Esophagus muscularis mucosa (tissue), 4 donors: ENCODE measurements at regions not wholly inside any gene's neighbourhood (a gene's known extent, or its start where the extent isn't known, plus 50 kb on each side); places are given as distances from the start of the nearest gene placed in this dataset.
"Not testable (repeated sequence)": the region's sequence is repeated elsewhere in the genome, so short reads cannot be mapped to it uniquely, and the experiment has no call there.

Experiments
- DNase-seq: peaks from one replicate; pipeline ENCODE4 v3.0.0-alpha.2; 2017; ENCODE audit errors: extremely low spot score
- H3K27ac ChIP-seq, 4 donors: fragments of 200-600 bp; sonication (generic); replicated peaks in 1 of 4; 1 replicate in 3 of 4; 2 replicates in 1 of 4; pipeline ENCODE4 v1.5.1; 2016 to 2019; ENCODE audit warnings: mild to moderate bottlenecking in 1 of 4
- H3K27me3 ChIP-seq, 4 donors: fragments of 200-600 bp; sonication (generic); one replicate each; pipeline versions ENCODE4 v1.5.1 to v1.6.0; 2016 to 2019
- H3K36me3 ChIP-seq, 4 donors: fragments of 200-600 bp; sonication (generic); one replicate each; pipeline ENCODE4 v1.5.1; 2016 to 2019
- H3K4me1 ChIP-seq, 4 donors: fragments of 200-600 bp; sonication (generic); one replicate each; pipeline ENCODE4 v1.5.1; 2016 to 2019
- H3K4me3 ChIP-seq, 4 donors: fragments of 200-600 bp; sonication (generic); 1 replicate in 2 of 4; 2 replicates in 2 of 4; pipeline ENCODE4 v1.5.1; 2016 to 2019; ENCODE audit warnings: mild to moderate bottlenecking in 4 of 4, moderate library complexity in 1 of 4
- H3K9me3 ChIP-seq, 4 donors: fragments of 200-600 bp; sonication (generic); 1 replicate in 3 of 4; 2 replicates in 1 of 4; pipeline ENCODE4 v1.5.1; 2016 to 2019
- EP300 ChIP-seq: sonication (generic); formaldehyde crosslinking; IDR thresholded peaks from one replicate; pipeline ENCODE4 v1.6.1; 2017; ENCODE audit warnings: antibody characterized with exemption
- POLR2A ChIP-seq: fragments of 450-650 bp; IDR thresholded peaks from one replicate; pipeline ENCODE4 v1.6.1; 2017; ENCODE audit warnings: antibody characterized with exemption, moderate library complexity, mild to moderate bottlenecking, low read depth
- POLR2AphosphoS5 ChIP-seq, 2 donors: sonication (generic); formaldehyde crosslinking; IDR thresholded peaks; one replicate each; pipeline ENCODE4 v1.6.1; 2017; ENCODE audit warnings: antibody characterized with exemption in 2 of 2
- WGBS: methylation state at CpG from one replicate; pipeline ENCODE4 v1.1.5; 2018; 5-methylcytosine and 5-hydroxymethylcytosine counted together
- intact Hi-C: fragments of 100-400 bp; cut with DNase I; formaldehyde crosslinking; loops from one replicate; pipeline ENCODE4 v1.15.1; 2023
- TF ChIP-seq, protein P1 (sequence below), 3 experiments: fragments of 200-600 bp in 2 of 3; fragments of 450-650 bp in 1 of 3; sonication (generic) in 2 of 3; IDR thresholded peaks; one replicate each; pipeline ENCODE4 v1.5.1; 2017 to 2019; ENCODE audit warnings: antibody characterized with exemption in 3 of 3, mild to moderate bottlenecking in 2 of 3, moderate library complexity in 1 of 3

DNA sequence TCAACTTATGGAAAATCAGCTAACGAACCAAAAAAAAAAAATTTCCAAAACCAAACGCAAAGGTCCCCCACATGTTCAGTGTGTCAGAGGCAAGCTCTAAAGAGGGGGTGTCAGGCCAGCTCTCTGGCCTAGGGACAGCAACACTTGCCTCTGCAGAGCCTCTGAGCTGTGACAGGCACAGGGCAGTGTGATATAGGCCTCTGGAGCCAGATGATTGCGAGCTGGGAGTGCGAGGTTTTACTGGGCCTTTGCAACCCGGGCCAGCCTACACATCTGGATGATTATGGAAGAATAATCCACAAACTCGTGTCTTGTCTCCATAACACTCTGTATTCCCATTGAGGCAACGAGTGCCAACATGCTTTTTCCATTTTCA lies 67.7 kb upstream of the STC2 start:
- 83% methylated on average over 7 of the region's 7 CpGs for WGBS
- TF ChIP-seq POLR2AphosphoS5 (IDR thresholded peaks at IDR 0.05) (no peak), EP300 (no peak), POLR2A (no peak)
- TF ChIP-seq, protein P1, sequence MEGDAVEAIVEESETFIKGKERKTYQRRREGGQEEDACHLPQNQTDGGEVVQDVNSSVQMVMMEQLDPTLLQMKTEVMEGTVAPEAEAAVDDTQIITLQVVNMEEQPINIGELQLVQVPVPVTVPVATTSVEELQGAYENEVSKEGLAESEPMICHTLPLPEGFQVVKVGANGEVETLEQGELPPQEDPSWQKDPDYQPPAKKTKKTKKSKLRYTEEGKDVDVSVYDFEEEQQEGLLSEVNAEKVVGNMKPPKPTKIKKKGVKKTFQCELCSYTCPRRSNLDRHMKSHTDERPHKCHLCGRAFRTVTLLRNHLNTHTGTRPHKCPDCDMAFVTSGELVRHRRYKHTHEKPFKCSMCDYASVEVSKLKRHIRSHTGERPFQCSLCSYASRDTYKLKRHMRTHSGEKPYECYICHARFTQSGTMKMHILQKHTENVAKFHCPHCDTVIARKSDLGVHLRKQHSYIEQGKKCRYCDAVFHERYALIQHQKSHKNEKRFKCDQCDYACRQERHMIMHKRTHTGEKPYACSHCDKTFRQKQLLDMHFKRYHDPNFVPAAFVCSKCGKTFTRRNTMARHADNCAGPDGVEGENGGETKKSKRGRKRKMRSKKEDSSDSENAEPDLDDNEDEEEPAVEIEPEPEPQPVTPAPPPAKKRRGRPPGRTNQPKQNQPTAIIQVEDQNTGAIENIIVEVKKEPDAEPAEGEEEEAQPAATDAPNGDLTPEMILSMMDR (IDR thresholded peaks at IDR 0.05): no peak

DNA sequence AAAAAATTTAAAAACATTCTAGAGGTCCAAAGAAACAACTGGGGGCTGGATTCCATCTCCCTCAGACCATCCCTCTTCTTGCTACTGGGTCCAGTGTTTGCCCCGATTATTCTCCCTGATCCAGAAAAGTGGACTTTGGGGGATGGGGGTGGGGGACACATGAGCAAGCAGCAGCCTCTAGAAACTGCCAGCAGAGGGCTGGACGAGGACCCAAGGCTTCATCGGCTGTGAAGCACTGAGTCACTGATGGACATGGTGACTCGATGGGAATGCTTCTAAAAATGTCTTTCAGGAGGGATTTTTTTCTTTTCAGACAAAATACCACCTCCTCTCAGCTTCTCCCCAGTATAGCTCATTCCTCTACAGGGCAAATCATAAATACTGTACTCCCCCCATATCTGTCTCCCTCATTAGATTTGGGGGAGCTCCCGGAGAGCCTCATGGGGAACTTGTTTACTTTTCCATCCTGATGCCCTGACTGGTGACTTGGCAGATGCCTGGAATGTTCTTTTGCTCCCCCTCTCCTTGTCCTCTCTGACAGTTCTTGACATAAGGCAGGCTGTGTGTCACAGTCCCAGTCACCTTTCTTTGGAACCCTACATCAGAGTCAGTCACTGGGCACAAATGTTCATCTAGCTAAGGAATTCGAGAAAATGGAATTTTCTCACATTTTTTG lies 67.2 kb upstream of the STC2 start:
- no peak overlapping the region for H3K27ac ChIP-seq
- H3K4me3 ChIP-seq: no peak overlapping the region
- DNase-seq: no peak
- intact Hi-C loops: no loop called here
- H3K4me1 ChIP-seq: peaks cover 0 to 4% (median 0%) of the 10 kb centered on the region in 4 donors
- TF ChIP-seq, protein P1 (IDR thresholded peaks at IDR 0.05): peak in 1 of 3 experiments; percentile 7
- TF ChIP-seq EP300: no peak
- H3K9me3 ChIP-seq: peaks cover 0 to 7% (median 0%) of the 10 kb centered on the region in 4 donors
- WGBS: 58% methylated on average over 6 of the region's 6 CpGs
- no peaks in the 10 kb centered on the region for H3K27me3 ChIP-seq
- no peaks in the 10 kb centered on the region for H3K36me3 ChIP-seq

More for the DNA sequence above, 67.7 kb upstream of the STC2 start:
- H3K27me3 ChIP-seq: no peaks in the 10 kb centered on the region
- DNase-seq: no peak
- peaks cover 0 to 4% (median 0%) of the 10 kb centered on the region in 4 donors for H3K4me1 ChIP-seq
- no peak overlapping the region for H3K4me3 ChIP-seq
- H3K27ac ChIP-seq: no peak overlapping the region
- H3K9me3 ChIP-seq: peaks cover 0 to 7% (median 0%) of the 10 kb centered on the region in 4 donors
- intact Hi-C loops: no loop called here
- no peaks in the 10 kb centered on the region for H3K36me3 ChIP-seq

DNA sequence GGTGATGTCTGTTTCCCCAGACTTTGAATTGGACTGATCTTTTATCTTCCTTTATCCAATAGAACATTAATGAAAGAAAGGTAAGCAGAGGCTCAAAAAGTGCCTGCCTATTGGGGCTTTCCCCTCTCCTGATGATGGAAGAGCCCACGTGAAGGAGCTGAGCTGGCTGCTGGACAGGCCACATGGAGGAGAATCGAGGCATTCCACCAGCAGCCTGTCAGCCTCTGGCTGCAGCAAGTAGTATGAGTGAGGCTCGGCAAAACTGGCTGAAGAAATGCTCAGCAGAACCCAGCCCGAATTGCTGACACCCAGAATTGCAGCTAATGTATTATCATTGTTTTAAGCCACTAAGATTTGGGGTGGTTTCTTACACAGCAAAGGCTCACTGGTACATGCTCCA lies 66.5 kb upstream of the STC2 start:
- intact Hi-C loops: no loop called here
- DNase-seq: no peak
- Histone ChIP-seq H3K27me3 (no peaks in the 10 kb centered on the region), H3K27ac (no peak overlapping the region), H3K4me3 (no peak overlapping the region), H3K9me3 (peaks cover 0 to 7% (median 0%) of the 10 kb centered on the region in 4 donors), H3K36me3 (no peaks in the 10 kb centered on the region), H3K4me1 (peaks cover 0 to 4% (median 0%) of the 10 kb centered on the region in 4 donors)
- WGBS: 61% methylated on average over 4 of the region's 4 CpGs
- TF ChIP-seq POLR2A (no peak), POLR2AphosphoS5 (IDR thresholded peaks at IDR 0.05) (no peak), EP300 (no peak)
- TF ChIP-seq, protein P1 (IDR thresholded peaks at IDR 0.05): no peak

DNA sequence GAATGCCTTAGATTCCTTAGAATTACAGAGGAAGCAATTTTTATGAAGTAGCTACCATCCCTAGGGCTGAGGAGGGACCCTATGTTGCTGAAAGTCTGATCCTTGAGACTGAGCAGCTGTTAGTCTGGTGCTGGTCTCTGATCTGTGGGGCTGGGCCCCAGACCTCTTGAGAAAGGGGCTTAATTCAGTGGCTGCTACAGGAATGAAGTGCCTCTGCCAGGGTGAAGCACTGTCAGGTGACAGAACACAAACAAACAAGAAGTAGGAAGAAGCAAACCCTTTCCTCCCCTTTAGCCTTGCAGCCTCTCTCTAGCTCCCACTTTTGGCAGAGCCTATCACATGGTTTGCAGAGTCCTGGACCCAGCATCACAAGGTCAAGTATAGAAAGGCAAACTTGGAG lies 64.0 kb upstream of the STC2 start:
- Histone ChIP-seq H3K9me3 (peaks cover 0 to 7% (median 0%) of the 10 kb centered on the region in 4 donors), H3K27me3 (no peaks in the 10 kb centered on the region), H3K36me3 (no peaks in the 10 kb centered on the region), H3K4me1 (peaks cover 0 to 4% (median 0%) of the 10 kb centered on the region in 4 donors), H3K4me3 (no peak overlapping the region), H3K27ac (no peak overlapping the region)
- TF ChIP-seq POLR2A (no peak), EP300 (no peak), POLR2AphosphoS5 (IDR thresholded peaks at IDR 0.05) (no peak)
- TF ChIP-seq, protein P1 (IDR thresholded peaks at IDR 0.05): no peak
- intact Hi-C loops: no loop called here
- DNase-seq: no peak

DNA sequence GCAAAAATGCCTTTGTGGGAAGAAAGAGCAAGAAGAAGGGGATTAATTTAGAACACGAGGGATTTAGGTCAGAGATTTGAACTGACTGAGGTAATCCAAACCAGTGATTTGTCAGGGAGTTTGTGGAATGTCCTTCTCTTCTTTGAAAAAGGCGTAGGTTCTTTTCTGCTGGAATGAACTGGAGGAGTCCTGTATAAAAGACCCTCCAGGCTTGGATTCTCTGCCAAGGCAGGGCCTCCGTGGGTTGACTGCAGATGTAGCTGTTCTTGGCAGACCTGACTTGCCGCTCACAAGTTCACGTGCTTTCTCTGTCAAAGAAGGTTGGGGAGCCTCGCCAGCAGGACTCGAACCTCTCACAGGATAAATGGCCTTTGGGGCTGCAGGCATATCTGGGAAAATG lies 62.8 kb upstream of the STC2 start:
- no peak for TF ChIP-seq POLR2A
- no peak for TF ChIP-seq POLR2AphosphoS5 (IDR thresholded peaks at IDR 0.05)
- TF ChIP-seq, protein P1 (IDR thresholded peaks at IDR 0.05): no peak
- TF ChIP-seq EP300: no peak
- Histone ChIP-seq H3K36me3 (no peaks in the 10 kb centered on the region), H3K4me1 (peaks cover 0 to 4% (median 0%) of the 10 kb centered on the region in 4 donors), H3K9me3 (peaks cover 0 to 7% (median 0%) of the 10 kb centered on the region in 4 donors), H3K4me3 (no peak overlapping the region), H3K27ac (no peak overlapping the region), H3K27me3 (no peaks in the 10 kb centered on the region)
- intact Hi-C loops: no loop called here
- WGBS: 62% methylated on average over 7 of the region's 7 CpGs
- no peak for DNase-seq

DNA sequence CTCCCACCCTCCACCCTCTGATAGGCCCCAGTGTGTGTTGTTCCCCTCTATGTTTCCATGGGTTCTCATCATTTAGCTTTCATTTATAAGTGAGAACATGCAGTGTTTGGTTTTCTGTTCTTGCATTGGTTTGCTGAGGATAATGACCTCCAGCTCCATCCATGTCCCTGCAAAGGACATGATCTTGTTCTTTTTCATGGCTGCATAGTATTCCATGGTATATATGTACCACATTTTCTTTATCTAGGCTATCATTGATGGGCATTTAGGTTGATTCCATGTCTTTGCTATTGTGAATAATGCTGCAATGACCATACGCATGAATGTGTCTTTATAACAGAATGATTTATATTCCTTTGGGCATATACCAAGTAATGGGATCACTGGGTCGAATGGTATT lies 59.1 kb upstream of the STC2 start:
- not testable (repeated sequence) for H3K4me1 ChIP-seq, DNase-seq

More for the DNA sequence above, 59.1 kb upstream of the STC2 start:
- H3K36me3 ChIP-seq, H3K9me3 ChIP-seq, intact Hi-C loops, H3K27ac ChIP-seq, H3K27me3 ChIP-seq, H3K4me3 ChIP-seq: not testable (repeated sequence)
- 94% methylated on average over 2 of the region's 2 CpGs for WGBS
